Activated CD4-positive, alpha-beta T cell treated with anti-CD3 and anti-CD28 coated beads, Interleukin-2, amount 10 ng/mL, durations not matched to agents 7 days and 5 days (primary cell): ENCODE measurements at regions not wholly inside any gene's neighbourhood (a gene's known extent, or its start where the extent isn't known, plus 50 kb on each side); places are given as distances from the start of the nearest gene placed in this dataset.

Source experiments
- CTCF ChIA-PET: fragments of 350-600 bp; sonication (Branson Sonifier 250); formaldehyde crosslinking; loops from one replicate; lab custom pipeline; 2021; ENCODE audit warnings: antibody characterized with exemption; lab: Charles Lee
- POLR2A ChIA-PET: fragments of 350-600 bp; sonication (Branson Sonifier 250); formaldehyde crosslinking; loops from one replicate; lab custom pipeline; 2021; ENCODE audit warnings: antibody characterized with exemption; lab: Charles Lee
- DNase-seq: peaks from one replicate; pipeline ENCODE4 v3.0.0-alpha.2; 2020
- H3K27ac Mint-ChIP-seq: one replicate; pipeline ENCODE4 v1.8.0; 2021; ENCODE audit warnings: mild to moderate bottlenecking, moderate library complexity, mixed read lengths
- H3K27me3 Mint-ChIP-seq: one replicate; pipeline ENCODE4 v1.8.0; 2021; ENCODE audit warnings: mixed read lengths
- H3K36me3 Mint-ChIP-seq: one replicate; pipeline ENCODE4 v1.8.0; 2021; ENCODE audit warnings: low read depth, mixed read lengths
- H3K4me1 Mint-ChIP-seq: one replicate; pipeline ENCODE4 v1.8.0; 2021; ENCODE audit warnings: mixed read lengths
- H3K4me3 Mint-ChIP-seq: one replicate; pipeline ENCODE4 v1.8.0; 2021; ENCODE audit warnings: mild to moderate bottlenecking, moderate library complexity, mixed read lengths
- H3K9me3 Mint-ChIP-seq: one replicate; pipeline ENCODE4 v1.8.0; 2021; ENCODE audit warnings: mixed read lengths

DNA sequence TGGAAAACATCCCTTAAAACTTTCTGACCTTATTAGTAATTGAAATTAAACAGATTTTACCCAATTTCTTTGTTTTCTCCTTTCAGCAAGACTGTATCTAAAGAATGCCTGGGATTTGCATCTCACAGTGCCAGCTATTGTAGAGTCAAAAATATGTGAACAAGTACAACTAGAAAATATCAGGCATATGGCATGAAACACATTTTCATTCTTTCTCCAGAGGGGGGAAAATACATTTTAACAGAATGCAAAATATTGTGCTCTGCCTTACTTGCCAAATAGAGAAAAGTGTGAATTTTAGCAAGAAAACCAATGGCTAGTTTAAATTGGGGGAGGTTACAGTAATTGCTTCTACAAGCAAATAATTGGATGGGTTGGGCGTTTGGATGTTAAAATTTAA is 366.6 kb upstream of the FIGN start:
- ChIA-PET POLR2A (no interaction called here), CTCF (interaction anchor here (1.3 kb wide), 1 partner anchor 12 kb away, joined by 3 read pairs; no protein-coding TSS in a partner anchor)
- Mint-ChIP-seq H3K27me3 (no peaks in the 10 kb centered on the region), H3K4me1 (no peaks in the 10 kb centered on the region), H3K9me3 (peaks cover 1% of the 10 kb centered on the region), H3K36me3 (no peaks in the 10 kb centered on the region), H3K27ac (no peak overlapping the region), H3K4me3 (no peak overlapping the region)
- no peak for DNase-seq

DNA sequence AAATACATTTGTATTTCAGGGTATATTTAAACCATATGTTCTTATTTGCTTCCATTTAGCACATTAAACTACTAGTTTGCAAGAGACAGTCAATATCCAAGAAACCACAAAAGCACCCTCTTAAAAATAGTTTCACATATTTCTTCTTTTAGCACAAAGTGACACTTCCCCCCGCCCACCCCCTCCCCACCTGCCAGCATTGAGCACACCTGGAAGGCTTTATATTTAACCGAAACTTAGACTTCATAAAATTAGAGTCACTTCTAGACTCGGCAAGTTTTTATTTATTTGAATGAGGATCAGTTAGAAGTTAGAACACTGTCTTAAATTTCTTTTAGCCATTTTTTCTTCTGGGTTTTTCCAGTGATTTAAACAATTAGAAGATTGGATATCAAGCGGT is 355.9 kb upstream of the FIGN start:
- DNase-seq: no peak
- no peak overlapping the region for H3K4me3 Mint-ChIP-seq
- H3K9me3 Mint-ChIP-seq: no peaks in the 10 kb centered on the region
- H3K36me3 Mint-ChIP-seq: no peaks in the 10 kb centered on the region
- CTCF ChIA-PET: no interaction called here
- H3K27ac Mint-ChIP-seq: no peak overlapping the region
- no peaks in the 10 kb centered on the region for H3K4me1 Mint-ChIP-seq
- POLR2A ChIA-PET: no interaction called here
- no peaks in the 10 kb centered on the region for H3K27me3 Mint-ChIP-seq

DNA sequence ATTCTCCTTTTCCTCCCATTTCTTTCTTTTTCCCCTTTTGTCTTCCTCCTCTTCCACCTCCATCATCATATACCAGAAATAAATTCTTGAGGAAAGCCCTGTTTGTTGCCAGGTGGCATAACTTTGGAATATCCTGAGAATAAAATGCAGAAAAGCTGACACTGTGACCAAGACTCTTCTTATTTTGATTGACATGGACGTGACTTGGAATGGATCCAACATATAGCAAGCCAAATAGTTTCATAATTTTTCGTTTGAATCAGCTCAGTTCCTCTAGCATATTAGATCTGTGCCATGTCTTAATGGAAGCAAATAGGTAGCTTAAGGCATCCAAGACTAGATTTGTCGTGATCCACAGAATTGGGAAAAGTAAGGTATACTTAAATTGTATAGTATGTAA is 354.7 kb upstream of the FIGN start:
- Mint-ChIP-seq H3K27me3 (no peaks in the 10 kb centered on the region), H3K9me3 (no peaks in the 10 kb centered on the region)

DNA sequence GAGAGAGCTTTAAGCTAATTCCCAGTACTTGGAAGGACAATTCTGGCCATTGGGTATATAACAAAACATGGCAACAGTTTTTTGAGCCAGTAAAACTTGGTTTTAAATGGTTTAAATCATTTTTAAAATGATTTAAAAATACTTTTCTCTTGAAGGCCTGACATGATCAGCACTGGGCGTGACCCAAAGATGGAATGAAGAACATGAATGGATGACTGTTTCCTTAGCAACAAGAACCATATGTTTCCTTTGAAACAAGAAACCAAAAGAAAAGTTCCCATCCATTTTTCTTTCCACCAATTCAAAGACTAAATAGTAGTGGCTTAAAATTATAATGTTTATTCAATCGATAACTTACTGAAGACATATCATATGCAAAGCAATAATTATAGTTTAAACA is 348.3 kb upstream of the FIGN start:
- POLR2A ChIA-PET: no interaction called here
- H3K4me1 Mint-ChIP-seq: no peaks in the 10 kb centered on the region
- no peaks in the 10 kb centered on the region for H3K27me3 Mint-ChIP-seq
- DNase-seq: no peak
- no peak overlapping the region for H3K27ac Mint-ChIP-seq
- CTCF ChIA-PET: no interaction called here
- no peaks in the 10 kb centered on the region for H3K36me3 Mint-ChIP-seq
- no peaks in the 10 kb centered on the region for H3K9me3 Mint-ChIP-seq
- no peak overlapping the region for H3K4me3 Mint-ChIP-seq

More for the DNA sequence above, 354.7 kb upstream of the FIGN start:
- no peak overlapping the region for H3K4me3 Mint-ChIP-seq
- DNase-seq: no peak
- H3K36me3 Mint-ChIP-seq: no peaks in the 10 kb centered on the region
- H3K27ac Mint-ChIP-seq: no peak overlapping the region
- H3K4me1 Mint-ChIP-seq: no peaks in the 10 kb centered on the region
- ChIA-PET CTCF (interaction anchor here (0.6 kb wide), 1 partner anchor 11 kb away, joined by 3 read pairs; no protein-coding TSS in a partner anchor), POLR2A (interaction anchor here (0.8 kb wide), 1 partner anchor 254 kb away, joined by 3 read pairs; no protein-coding TSS in a partner anchor)

DNA sequence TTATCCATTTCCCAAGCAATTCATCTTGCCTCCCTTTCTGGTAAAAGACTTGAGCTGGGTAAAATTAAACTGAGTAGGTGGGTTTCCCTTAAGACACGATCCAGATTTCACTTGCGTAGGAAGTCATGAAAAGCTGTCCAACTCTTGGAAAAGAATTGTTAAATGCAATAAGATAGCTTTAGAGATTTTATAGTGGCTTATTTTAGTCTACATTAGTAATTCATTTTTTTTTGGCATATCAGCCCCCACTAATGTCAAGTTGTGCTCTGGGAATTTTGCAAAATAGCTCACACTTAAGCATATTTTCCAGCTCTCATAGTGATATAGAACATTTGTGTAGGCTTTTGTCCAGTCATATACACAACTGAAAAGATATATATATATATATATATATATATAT is 344.7 kb upstream of the FIGN start:
- POLR2A ChIA-PET: no interaction called here
- Mint-ChIP-seq H3K27me3 (no peaks in the 10 kb centered on the region), H3K36me3 (no peaks in the 10 kb centered on the region), H3K27ac (no peak overlapping the region), H3K4me1 (no peaks in the 10 kb centered on the region), H3K4me3 (no peak overlapping the region), H3K9me3 (no peaks in the 10 kb centered on the region)
- DNase-seq: no peak
- CTCF ChIA-PET: no interaction called here

DNA sequence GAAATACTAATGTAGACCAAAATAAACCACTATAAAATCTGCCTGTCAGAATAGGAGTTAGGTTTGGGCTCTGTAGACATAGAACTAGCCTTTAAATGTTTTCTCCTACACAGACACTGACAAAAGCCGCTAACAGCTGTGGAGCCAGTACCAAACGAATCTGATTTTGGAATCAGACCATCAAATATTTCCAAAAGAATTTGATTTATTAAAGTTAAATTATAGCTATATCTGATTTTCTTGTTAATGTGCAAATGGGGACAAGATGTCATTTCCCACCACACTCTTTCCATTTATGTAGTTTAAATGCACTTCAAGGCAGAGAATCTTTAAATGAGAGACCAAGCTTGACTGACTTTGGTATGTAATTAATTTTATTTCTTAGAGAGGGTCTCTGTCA is 343.4 kb upstream of the FIGN start:
- no peak for DNase-seq
- no peaks in the 10 kb centered on the region for H3K4me1 Mint-ChIP-seq
- H3K9me3 Mint-ChIP-seq: no peaks in the 10 kb centered on the region
- ChIA-PET POLR2A (no interaction called here), CTCF (no interaction called here)
- H3K27me3 Mint-ChIP-seq: no peaks in the 10 kb centered on the region
- H3K4me3 Mint-ChIP-seq: no peak overlapping the region
- H3K36me3 Mint-ChIP-seq: no peaks in the 10 kb centered on the region
- H3K27ac Mint-ChIP-seq: no peak overlapping the region

DNA sequence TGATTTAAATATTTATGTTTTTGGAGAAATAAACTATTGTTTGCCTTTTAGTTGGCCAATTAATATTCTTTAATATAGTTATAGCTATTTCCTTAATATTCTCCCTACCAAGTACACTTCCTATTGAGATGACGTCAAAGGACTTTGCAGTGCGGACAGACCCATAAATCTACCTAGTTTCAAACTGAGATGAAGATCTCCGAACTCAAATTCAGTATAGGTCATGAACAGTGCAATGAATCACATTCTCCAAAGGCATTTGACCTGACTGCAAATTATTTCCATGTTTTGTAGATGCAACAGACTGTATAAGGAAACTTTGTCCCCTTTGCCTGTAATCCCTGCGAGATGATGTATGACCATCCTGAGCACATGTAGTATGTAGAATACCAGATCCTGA is 342.6 kb upstream of the FIGN start:
- H3K27me3 Mint-ChIP-seq: no peaks in the 10 kb centered on the region
- CTCF ChIA-PET: no interaction called here

DNA sequence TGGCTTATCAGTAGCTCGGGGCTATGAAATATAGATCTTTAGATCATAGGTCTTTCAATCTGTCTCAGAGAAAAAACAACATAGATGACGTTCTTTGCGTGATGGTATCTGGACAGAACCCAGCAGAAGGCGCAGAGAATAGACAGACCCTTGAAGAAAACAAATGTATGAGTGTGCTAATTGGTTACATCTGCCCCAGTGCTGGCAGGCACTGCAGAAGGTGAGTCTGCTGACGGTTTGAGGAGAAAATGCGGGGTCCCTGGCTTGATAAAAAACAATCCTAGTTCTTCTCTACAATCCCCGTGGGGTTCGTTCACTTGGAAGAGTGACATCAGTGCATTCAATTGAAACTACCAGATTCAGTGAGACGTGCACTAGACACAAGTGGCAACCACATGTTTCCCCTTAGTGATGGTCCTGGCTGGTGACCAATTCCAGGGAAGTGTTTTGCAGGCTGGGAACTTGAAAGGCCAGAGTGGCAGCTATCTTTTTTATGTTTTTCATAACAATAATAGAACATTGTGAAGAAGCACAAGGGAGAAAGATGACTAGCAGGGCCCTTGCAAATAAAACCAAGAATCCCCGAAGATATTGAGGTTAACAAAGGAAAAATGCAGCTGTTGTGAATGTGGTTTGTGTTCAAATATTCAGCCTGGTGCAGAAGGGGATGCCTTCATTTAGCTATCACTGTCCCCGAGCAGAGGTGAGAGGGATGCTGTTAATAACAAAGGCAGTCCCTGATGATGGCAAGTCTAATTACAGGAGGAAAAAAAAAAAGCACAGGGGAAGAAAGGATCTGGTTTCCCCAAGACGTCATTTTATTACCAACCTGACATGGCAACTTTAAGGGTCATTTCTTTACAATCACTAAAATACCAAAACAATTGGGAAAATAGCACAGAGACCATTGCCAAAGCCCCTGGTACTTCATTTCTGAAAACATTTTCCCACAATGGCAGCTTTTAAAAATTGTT is 337.6 kb upstream of the FIGN start:
- Mint-ChIP-seq H3K4me3 (no peak overlapping the region), H3K4me1 (no peaks in the 10 kb centered on the region), H3K9me3 (no peaks in the 10 kb centered on the region), H3K36me3 (no peaks in the 10 kb centered on the region), H3K27me3 (no peaks in the 10 kb centered on the region), H3K27ac (no peak overlapping the region)
- no peak for DNase-seq
- ChIA-PET POLR2A (no interaction called here), CTCF (no interaction called here)

More for the DNA sequence above, 342.6 kb upstream of the FIGN start:
- Mint-ChIP-seq H3K36me3 (no peaks in the 10 kb centered on the region), H3K9me3 (no peaks in the 10 kb centered on the region), H3K4me1 (no peaks in the 10 kb centered on the region), H3K27ac (no peak overlapping the region), H3K4me3 (no peak overlapping the region)
- POLR2A ChIA-PET: no interaction called here
- no peak for DNase-seq

DNA sequence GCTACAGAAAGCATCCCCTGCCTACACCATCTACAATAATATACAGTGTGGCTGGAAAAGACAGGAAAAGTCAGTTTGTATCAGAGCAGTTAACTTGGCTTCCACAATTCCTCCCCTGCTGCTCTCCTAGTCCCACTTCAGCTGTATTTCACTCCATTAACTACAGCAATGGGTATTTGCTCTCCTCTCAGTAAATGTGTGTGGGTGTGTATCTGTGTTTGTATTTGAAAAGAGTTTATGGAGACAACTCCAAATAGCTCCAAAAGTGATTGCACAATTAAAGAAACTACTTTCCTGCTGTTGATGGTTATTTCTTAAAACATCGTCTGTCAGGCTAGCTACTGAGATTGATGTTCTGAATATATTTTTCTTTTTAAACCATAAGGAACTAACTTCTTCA is 333.7 kb upstream of the FIGN start:
- POLR2A ChIA-PET: no interaction called here
- H3K9me3 Mint-ChIP-seq: no peaks in the 10 kb centered on the region

DNA sequence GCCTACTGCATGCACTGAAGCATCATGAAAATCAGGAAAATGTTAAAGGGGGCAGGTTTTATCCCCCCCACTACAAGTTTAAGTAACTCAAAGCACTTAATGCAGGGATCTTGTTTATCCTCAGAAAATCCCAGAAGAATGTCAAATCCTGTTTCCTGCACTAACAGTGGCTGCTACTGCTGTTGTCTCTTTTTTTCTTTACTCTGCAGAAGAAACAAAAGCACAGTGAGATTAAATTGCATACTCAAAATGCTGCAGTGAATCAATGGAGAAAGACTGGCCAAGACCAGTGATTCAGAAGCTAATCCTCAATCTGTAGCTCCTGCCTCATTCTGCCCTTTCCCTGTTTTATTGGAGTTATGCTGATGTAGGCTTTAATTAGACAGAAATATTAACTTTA is 332.3 kb upstream of the FIGN start:
- POLR2A ChIA-PET: no interaction called here
- CTCF ChIA-PET: no interaction called here
- Mint-ChIP-seq H3K9me3 (no peaks in the 10 kb centered on the region), H3K27me3 (no peaks in the 10 kb centered on the region), H3K36me3 (no peaks in the 10 kb centered on the region), H3K4me3 (no peak overlapping the region), H3K27ac (no peak overlapping the region), H3K4me1 (no peaks in the 10 kb centered on the region)
- DNase-seq: no peak

More for the DNA sequence above, 333.7 kb upstream of the FIGN start:
- Mint-ChIP-seq H3K27me3 (no peaks in the 10 kb centered on the region), H3K27ac (no peak overlapping the region), H3K36me3 (no peaks in the 10 kb centered on the region), H3K4me3 (no peak overlapping the region), H3K4me1 (no peaks in the 10 kb centered on the region)
- no peak for DNase-seq
- CTCF ChIA-PET: no interaction called here

DNA sequence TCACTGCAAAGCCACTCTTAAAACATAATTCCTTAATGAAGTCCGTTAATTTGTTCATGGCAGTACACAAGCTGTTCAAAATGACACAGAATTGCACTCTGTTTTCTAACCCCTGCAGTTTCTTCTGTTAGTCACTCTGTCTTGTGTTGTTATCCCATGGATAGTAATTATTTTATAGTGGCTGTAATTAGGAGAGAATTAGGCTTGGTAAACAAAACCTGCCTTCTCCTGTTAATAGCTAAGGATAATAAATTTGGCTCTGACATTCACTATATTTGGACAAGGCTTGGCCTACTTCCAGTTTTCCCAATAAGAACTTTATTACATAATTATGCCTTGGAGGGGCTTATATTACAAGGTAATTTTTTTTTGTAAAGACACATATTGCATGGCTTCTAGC is 330.3 kb upstream of the FIGN start:
- no peak overlapping the region for H3K27ac Mint-ChIP-seq
- ChIA-PET POLR2A (no interaction called here), CTCF (no interaction called here)
- no peaks in the 10 kb centered on the region for H3K4me1 Mint-ChIP-seq
- no peaks in the 10 kb centered on the region for H3K27me3 Mint-ChIP-seq
- no peak overlapping the region for H3K4me3 Mint-ChIP-seq
- H3K9me3 Mint-ChIP-seq: no peaks in the 10 kb centered on the region
- no peaks in the 10 kb centered on the region for H3K36me3 Mint-ChIP-seq
- DNase-seq: no peak

DNA sequence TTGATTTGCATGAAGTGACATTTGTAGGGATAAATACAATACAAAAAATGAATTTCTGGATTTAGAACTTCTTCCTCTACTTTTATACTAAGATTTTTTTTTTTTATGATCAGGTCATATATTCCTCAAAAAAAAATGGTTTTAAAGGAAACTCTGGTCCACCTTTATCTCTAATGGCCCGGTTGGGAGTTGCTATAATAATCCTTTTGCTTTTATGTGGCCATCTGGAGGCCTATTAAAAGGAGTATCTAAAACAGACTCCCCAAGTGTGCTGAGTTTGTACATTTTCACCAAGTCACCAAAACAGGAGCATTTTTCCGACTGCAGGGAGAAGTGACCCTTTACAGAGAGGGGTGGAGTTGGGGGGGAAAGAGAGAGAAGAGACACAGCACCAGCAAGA is 329.2 kb upstream of the FIGN start:
- ChIA-PET CTCF (no interaction called here), POLR2A (no interaction called here)
- no peaks in the 10 kb centered on the region for H3K9me3 Mint-ChIP-seq
- H3K27ac Mint-ChIP-seq: no peak overlapping the region
- H3K4me3 Mint-ChIP-seq: no peak overlapping the region
- no peak for DNase-seq
- H3K27me3 Mint-ChIP-seq: no peaks in the 10 kb centered on the region
- H3K36me3 Mint-ChIP-seq: no peaks in the 10 kb centered on the region
- H3K4me1 Mint-ChIP-seq: no peaks in the 10 kb centered on the region

DNA sequence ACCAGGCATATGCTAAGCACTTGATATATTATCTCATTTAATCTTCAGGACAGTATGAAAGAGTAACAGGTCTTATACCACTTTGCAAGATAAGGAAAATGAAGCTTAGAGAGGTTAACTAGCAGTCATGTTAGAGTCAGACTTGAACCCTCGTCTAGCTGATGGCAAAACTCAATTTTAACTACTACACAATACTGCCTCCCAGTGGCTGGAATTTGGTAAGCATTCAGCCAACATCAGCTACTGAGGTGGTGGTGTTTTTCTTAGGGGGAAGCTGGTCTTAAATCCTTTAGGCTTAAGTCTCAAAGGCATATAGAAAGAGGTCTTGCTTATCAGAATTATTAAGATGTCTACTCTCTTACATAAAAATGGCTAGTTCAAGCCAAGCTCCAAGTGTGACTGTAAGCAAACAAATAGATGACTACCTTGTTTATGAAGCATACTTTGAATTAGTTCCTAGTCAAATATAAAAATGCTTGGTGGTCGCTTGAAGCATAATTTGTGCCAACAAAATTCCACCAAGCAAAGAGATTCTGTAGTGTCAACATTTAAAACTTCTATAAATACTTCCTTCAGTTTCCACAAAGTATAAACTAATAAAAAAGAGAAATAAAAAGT is 325.4 kb upstream of the FIGN start:
- Mint-ChIP-seq H3K36me3 (no peaks in the 10 kb centered on the region), H3K9me3 (no peaks in the 10 kb centered on the region), H3K4me3 (no peak overlapping the region), H3K27me3 (no peaks in the 10 kb centered on the region), H3K27ac (no peak overlapping the region), H3K4me1 (no peaks in the 10 kb centered on the region)
- ChIA-PET POLR2A (no interaction called here), CTCF (no interaction called here)
- peak; percentile 6 for DNase-seq
